GM19351 (cell line): ENCODE measurements at regions not wholly inside any gene's neighbourhood (a gene's known extent, or its start where the extent isn't known, plus 50 kb on each side); places are given as distances from the start of the nearest gene placed in this dataset.

ENCODE experiments used
- ATAC-seq: cut with Tn5 transposase; IDR thresholded peaks from one replicate; pipeline ENCODE4 v1.9.1; 2021; ENCODE audit warnings: mild to moderate bottlenecking, moderate library complexity; ENCODE audit not compliant: unreplicated experiment

GRCh38 chr2:121955426-121955825 lies 200.0 kb downstream of the TSN start:
- no peak for ATAC-seq

GRCh38 chr2:121955872-121956271 lies 200.4 kb downstream of the TSN start:
- no peak for ATAC-seq

- peak; percentile 65 for ATAC-seq
Observed at GRCh38 chr2:121960251-121960650, 204.8 kb downstream of the TSN start.

GRCh38 chr2:121961761-121962160 lies 206.3 kb downstream of the TSN start:
- no peak for ATAC-seq

GRCh38 chr2:121965661-121966060 lies 210.2 kb downstream of the TSN start:
- ATAC-seq: no peak

- no peak for ATAC-seq
Observed at GRCh38 chr2:121966663-121967062, 211.2 kb downstream of the TSN start.

GRCh38 chr2:121969166-121969565 lies 213.7 kb downstream of the TSN start:
- ATAC-seq: no peak

GRCh38 chr2:121969766-121970639 lies 214.6 kb downstream of the TSN start:
- no peak for ATAC-seq

GRCh38 chr2:121972203-121972602 lies 216.8 kb downstream of the TSN start:
- no peak for ATAC-seq

GRCh38 chr2:121974897-121975661 lies 219.6 kb downstream of the TSN start:
- ATAC-seq: peak; percentile 99

GRCh38 chr2:121976926-121977325 lies 221.5 kb downstream of the TSN start:
- ATAC-seq: no peak

- no peak for ATAC-seq
Observed at GRCh38 chr2:121977326-121977725, 221.9 kb downstream of the TSN start.

GRCh38 chr2:121992700-121993099 lies 237.2 kb downstream of the TSN start:
- no peak for ATAC-seq

GRCh38 chr2:121993682-121994081 lies 238.2 kb downstream of the TSN start:
- ATAC-seq: no peak

- no peak for ATAC-seq
Observed at GRCh38 chr2:121994238-121995206, 239.1 kb downstream of the TSN start.

GRCh38 chr2:121998751-121999150 lies 243.3 kb downstream of the TSN start:
- no peak for ATAC-seq

- ATAC-seq: no peak
Observed at GRCh38 chr2:121999264-121999663, 243.8 kb downstream of the TSN start.

- ATAC-seq: no peak
Observed at GRCh38 chr2:122000556-122001340, 245.3 kb downstream of the TSN start.

- ATAC-seq: no peak
Observed at GRCh38 chr2:122001441-122001874, 246.0 kb downstream of the TSN start.
